GM18861 (cell line): ENCODE measurements at regions not wholly inside any gene's neighbourhood (a gene's known extent, or its start where the extent isn't known, plus 50 kb on each side); places are given as distances from the start of the nearest gene placed in this dataset.
"Not testable (repeated sequence)": the region's sequence is repeated elsewhere in the genome, so short reads cannot be mapped to it uniquely, and the experiment has no call there.

ENCODE experiments used
- ATAC-seq: cut with Tn5 transposase; IDR thresholded peaks from one replicate; pipeline ENCODE4 v1.9.1; 2021; ENCODE audit not compliant: unreplicated experiment

GRCh38 chr13:82129281-82129680, 1753.0 kb downstream of the SLITRK1 start:
- ATAC-seq: no peak

DNA sequence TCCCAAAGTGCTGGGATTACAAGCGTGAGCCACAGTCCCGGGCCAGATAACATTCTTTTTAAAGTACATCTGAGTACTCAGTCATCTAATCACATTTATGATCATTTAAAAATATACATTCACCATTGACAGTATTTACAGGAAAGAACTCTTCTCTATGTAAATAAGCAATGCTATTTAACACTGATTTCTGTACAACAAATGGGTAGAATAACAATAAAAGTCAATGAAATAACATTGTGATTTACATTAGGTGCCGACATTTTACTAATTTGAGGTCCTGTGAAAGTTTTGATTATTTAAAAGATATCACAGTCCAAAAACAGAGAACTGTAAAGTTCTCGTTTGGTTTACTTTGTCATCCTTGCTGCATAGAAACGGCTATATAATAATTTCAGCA, 1763.7 kb downstream of the SLITRK1 start:
- no peak for ATAC-seq

- no peak for ATAC-seq
These were observed 1765.8 kb downstream of the SLITRK1 start for GRCh38 chr13:82116422-82116989.

GRCh38 chr13:82115391-82115790, 1766.9 kb downstream of the SLITRK1 start:
- no peak for ATAC-seq

DNA sequence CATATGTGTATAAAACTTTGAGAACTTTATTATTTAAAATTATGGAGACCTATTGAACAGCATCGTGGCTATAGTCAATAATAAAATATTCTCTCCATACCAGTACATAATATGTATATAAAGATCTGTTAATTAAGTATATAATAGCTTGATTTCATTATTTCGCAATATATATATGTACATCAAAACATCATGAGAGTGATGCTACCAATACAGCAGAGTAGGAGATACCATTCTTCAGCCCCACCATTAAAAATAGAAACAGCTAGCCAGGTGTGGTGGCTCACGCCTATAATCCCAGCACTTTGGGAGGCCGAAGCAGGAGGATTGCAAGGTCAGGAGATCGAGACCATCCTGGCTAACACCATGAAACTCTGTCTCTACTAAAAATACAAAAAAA, 1755.3 kb upstream of the SPRY2 start:
- no peak for ATAC-seq

- ATAC-seq: no peak
These were observed 1751.4 kb upstream of the SPRY2 start for GRCh38 chr13:82092312-82092711.

GRCh38 chr13:82088781-82089180, 1747.9 kb upstream of the SPRY2 start:
- ATAC-seq: no peak

DNA sequence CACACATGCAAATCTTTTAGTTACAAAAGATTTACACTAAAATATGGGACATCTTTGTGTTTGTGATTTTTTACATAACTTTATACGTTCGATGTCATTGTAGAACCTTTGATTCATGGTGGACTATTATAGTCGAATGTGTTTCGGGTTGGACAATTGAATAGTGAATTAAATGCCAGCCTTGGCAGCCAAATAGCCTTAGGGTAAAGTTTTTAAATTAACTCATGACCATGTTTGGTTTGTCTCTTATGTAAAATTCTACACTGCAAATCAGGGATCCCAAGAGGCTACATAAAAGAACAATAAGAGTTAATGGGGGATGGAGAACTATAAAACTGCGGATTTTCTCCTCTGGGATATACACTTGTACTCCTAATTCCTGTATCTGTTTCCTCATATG, 1735.6 kb upstream of the SPRY2 start:
- ATAC-seq: no peak

GRCh38 chr13:82070416-82070815, 1729.5 kb upstream of the SPRY2 start:
- no peak for ATAC-seq

DNA sequence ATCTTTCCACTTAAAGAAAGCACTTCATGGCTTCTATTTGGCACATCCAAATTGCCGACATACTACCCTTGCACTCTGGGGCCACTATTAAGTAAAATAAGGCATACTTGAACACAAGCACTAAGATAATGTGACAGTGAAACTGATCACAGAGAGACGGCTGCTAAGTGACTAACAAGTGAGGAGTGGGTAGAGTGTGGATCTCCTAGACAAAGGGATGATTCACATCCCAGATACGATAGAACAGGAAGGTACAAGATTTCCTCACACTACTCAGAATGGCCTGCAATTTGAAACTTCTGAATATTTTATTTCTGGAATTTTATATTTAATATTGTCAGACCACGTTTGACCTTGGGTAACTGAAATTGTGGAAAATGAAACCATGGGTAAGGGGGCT, 1721.8 kb upstream of the SPRY2 start:
- ATAC-seq: no peak

- ATAC-seq: no peak
These were observed 1717.4 kb upstream of the SPRY2 start for GRCh38 chr13:82058364-82058763.

DNA sequence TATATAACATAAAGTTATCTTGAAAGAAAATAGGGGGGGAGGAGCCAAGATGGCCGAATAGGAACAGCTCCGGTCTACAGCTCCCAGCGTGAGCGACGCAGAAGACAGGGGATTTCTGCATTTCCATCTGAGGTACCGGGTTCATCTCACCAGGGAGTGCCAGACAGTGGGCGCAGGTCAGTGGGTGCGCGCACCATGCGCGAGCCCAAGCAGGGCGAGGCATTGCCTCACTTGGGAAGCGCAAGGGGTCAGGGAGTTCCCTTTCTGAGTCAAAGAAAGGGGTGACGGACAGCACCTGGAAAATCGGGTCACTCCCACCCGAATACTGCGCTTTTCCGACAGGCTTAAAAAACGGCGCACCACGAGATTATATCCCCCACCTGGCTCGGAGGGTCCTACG, 1704.4 kb upstream of the SPRY2 start:
- not testable (repeated sequence) for ATAC-seq

DNA sequence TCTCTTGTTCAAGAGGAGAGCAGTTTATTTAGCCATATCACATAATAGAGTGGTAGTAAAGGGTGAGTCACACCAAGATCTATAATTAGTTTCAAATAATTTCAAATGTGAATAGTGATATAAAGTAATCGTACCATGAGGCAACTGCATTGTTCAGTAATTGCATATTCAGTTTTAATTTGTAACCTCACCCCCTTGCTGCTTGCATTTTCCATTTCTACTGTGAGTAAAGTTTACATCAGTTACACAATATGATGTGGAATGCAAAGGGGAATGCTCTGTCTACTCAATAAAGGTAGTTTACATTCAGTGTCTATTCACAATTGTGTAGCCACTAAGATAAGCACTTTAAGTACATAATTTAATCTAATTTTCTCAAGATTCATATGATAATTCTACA, 1695.7 kb upstream of the SPRY2 start:
- no peak for ATAC-seq

DNA sequence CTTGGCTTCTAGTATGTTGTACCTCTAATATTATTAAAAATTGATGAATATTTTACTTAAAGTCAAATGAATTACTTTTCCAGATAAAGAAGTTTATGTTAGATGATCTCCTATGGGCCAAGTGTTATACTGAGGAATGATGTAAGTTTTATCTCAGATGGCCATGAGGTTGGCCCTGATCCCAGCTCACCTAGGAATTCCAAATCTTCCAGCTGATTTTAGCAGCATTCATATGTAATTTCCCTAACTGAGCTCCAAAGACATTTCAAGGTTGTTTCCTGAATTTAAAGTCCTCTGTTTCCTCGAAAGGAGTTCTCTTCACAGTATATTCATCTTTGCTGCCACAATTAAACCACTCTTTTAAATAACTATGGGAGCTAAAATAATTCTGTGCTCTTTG, 1670.4 kb upstream of the SPRY2 start:
- no peak for ATAC-seq

- ATAC-seq: no peak
These were observed 1669.9 kb upstream of the SPRY2 start for GRCh38 chr13:82010780-82011179.

GRCh38 chr13:82002710-82003109, 1661.8 kb upstream of the SPRY2 start:
- ATAC-seq: no peak

DNA sequence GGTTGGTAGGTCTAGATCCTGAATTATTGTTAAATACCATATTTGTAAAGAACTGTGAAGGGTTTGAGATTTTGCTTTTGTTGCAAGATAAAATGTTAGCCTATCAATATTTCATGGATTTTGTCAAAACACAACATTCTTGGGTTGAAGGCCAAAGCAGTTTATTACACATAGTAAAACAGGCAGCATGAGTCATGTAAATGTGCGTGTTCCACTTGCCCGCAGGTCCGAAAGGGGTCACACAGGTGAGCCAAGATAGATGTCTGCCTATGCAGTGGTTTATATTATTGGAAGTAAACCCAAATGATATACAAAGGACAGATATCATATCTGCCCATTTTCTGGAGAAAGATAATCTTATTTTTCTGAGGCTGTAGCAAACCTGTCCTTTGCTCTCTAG, 1654.4 kb upstream of the SPRY2 start:
- no peak for ATAC-seq

- no peak for ATAC-seq
These were observed 1649.7 kb upstream of the SPRY2 start for GRCh38 chr13:81990652-81991051.

GRCh38 chr13:81988567-81988966, 1647.6 kb upstream of the SPRY2 start:
- no peak for ATAC-seq

- ATAC-seq: no peak
These were observed 1646.9 kb upstream of the SPRY2 start for GRCh38 chr13:81987677-81988357.

DNA sequence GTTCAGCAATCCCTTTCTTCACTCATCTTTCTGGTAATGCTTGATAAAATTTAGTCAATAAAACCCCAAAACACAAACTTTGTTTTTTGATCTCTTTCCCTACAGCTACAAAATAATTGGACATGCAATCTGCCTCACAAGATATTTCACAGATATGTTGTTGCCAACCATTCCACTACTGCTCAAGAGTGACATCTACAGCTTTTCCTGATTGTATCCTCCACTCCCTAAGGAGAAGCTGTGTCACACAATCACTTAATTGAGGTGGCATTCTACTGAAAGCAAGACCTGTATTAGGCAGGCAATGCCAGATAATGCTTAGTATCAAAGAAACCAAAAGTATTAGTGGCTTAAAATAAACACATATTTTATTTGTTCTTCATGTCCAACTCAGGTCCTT, 1646.2 kb upstream of the SPRY2 start:
- no peak for ATAC-seq

- ATAC-seq: no peak
These were observed 1645.4 kb upstream of the SPRY2 start for GRCh38 chr13:81986308-81986707.

DNA sequence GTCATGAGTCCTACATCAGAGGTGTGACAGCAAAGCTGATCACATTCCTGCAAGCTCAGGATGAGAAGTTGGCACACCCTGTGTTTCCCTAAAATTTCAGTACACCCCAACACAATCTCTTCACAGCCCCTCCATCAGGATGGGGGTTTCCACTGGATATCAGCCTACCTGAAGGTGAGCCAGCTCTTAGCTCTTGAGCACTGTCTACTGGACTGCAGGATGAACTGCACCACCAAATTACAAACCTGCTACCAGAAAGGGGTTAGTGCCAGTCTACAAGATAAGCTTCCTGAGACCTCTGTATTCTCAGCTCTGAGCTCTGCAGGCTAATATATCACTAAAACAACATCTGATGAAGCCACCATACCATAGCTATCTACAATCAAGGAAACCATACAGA, 1616.2 kb upstream of the SPRY2 start:
- no peak for ATAC-seq
